Stimulated activated naive B cell treated with anti-CD40 and anti-IgM and Interleukin-4, amounts not matched to agents 10 μg/mL and 1 μg/mL and 100 μg/mL, for 72 hours (primary cell): ENCODE measurements at regions not wholly inside any gene's neighbourhood (a gene's known extent, or its start where the extent isn't known, plus 50 kb on each side); places are given as distances from the start of the nearest gene placed in this dataset.
"Not testable (repeated sequence)": the region's sequence is repeated elsewhere in the genome, so short reads cannot be mapped to it uniquely, and the experiment has no call there.

ENCODE experiments used
- ATAC-seq, 2 donors: fragments of 150-1000 bp; cut with Tn5 transposase; replicated peaks; 2 replicates each; pipeline ENCODE4 v1.10.0; 2021; ENCODE audit warnings: moderate library complexity in 1 of 2
- DNase-seq: peaks from one replicate; pipeline ENCODE4 v3.0.0; 2021
- H3K27ac Mint-ChIP-seq: one replicate; pipeline ENCODE4 v1.8.0; 2022; ENCODE audit warnings: mild to moderate bottlenecking, mixed read lengths
- H3K27me3 Mint-ChIP-seq, 2 donors: one replicate each; pipeline ENCODE4 v1.8.0; 2022; ENCODE audit warnings: mixed read lengths in 2 of 2
- H3K36me3 Mint-ChIP-seq, 2 donors: one replicate each; pipeline ENCODE4 v1.8.0; 2022; ENCODE audit warnings: mixed read lengths in 2 of 2, mild to moderate bottlenecking in 1 of 2
- H3K4me1 Mint-ChIP-seq, 2 donors: one replicate each; pipeline ENCODE4 v1.8.0; 2022; ENCODE audit warnings: mixed read lengths in 2 of 2, mild to moderate bottlenecking in 1 of 2
- H3K4me3 Mint-ChIP-seq, 2 donors: one replicate each; pipeline ENCODE4 v1.8.0; 2022; ENCODE audit warnings: mild to moderate bottlenecking in 2 of 2, mixed read lengths in 2 of 2, moderate library complexity in 1 of 2
- H3K9me3 Mint-ChIP-seq, 2 donors: one replicate each; pipeline ENCODE4 v1.8.0; 2022; ENCODE audit warnings: mixed read lengths in 2 of 2, mild to moderate bottlenecking in 1 of 2

DNA sequence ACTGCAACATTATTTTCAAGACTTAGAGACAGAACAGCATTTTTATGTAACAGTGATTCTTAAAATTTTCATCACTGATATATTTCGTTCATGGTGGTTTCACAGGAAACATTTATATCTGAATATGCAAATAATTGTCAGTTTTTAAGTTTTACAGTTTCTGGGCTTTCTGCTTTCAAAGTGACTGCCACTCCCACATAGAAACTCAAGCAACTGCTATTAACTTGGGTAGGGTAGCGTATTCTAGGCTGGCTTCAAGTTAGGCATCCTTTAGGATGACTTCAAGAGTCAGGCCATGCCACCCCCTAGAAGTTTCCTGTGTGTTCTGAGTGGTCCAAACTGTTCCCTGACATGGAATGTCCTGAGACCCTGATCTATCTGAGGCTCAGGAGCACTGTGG, 123.6 kb upstream of the TSPAN8 start:
- DNase-seq (no peak), ATAC-seq (no peak)
- Mint-ChIP-seq H3K27ac (no peak overlapping the region), H3K27me3 (no peaks in the 10 kb centered on the region), H3K4me3 (no peak overlapping the region), H3K4me1 (no peaks in the 10 kb centered on the region), H3K36me3 (no peaks in the 10 kb centered on the region), H3K9me3 (peaks cover 0 to 9% of the 10 kb centered on the region in 2 donors)

DNA sequence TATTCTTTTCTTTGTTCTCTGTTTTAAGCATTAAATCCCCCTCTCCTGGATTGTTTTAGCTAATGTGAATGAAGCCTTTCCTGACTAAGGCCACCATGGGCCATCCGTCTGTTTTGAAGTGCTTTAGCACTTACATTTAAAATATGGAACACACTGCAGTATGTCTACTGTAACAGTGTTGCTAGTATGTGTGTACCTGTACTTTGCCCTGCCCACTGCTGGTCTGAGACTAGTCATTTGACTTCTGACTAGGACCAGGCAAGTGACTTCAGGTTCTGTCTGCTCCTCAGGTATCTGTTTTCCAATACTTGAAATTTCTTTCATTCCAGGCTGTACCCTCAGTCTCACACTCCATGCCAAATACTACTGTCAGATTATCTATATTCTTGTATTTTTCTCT, 120.1 kb upstream of the TSPAN8 start:
- H3K9me3 Mint-ChIP-seq = peaks cover 0 to 2% of the 10 kb centered on the region in 2 donors
- H3K27ac Mint-ChIP-seq = no peak overlapping the region
- H3K4me1 Mint-ChIP-seq = no peaks in the 10 kb centered on the region
- H3K27me3 Mint-ChIP-seq = no peaks in the 10 kb centered on the region
- H3K36me3 Mint-ChIP-seq = no peaks in the 10 kb centered on the region
- ATAC-seq (no peak), DNase-seq (no peak)
- no peak overlapping the region for H3K4me3 Mint-ChIP-seq

DNA sequence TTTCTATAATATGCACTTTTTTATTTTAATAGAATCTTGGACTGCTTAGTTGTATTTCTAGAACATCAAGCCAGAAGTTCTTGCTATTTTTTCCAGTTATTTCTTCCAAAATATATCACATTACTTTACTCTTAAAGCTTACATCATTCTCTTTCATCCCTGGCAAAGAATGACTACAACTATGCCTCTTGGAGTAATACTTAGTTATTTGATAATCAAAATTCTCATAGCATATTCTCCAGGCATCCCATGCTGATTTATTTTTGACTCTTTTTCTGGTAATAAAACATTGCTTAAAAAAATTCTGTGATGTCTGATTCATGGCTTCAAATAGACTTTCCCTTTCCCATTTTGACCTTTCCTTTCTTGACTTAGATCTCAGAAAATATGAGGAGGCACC, 118.7 kb upstream of the TSPAN8 start:
- Mint-ChIP-seq H3K9me3 (no peaks in the 10 kb centered on the region), H3K4me1 (no peaks in the 10 kb centered on the region), H3K27ac (no peak overlapping the region), H3K36me3 (no peaks in the 10 kb centered on the region), H3K4me3 (no peak overlapping the region), H3K27me3 (no peaks in the 10 kb centered on the region)
- no peak for DNase-seq
- ATAC-seq = no peak

DNA sequence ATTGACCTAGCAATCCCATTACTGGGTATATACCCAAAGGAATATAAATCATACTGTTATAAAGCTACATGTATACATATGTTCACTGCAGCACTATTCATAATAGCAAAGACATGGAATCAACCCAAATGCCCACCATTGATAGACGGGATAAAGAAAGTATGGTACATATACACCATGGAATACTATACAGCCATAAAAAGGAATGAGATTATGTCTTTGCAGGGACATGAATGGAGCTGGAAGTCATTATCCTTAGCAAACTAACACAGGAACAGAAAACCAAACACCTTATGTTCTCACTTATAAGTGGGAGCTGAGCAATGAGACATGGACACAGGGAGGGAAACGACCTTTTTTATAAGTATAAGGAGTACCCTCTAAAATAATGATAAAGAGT, 113.0 kb upstream of the TSPAN8 start:
- not testable (repeated sequence) for ATAC-seq, DNase-seq, H3K36me3 Mint-ChIP-seq, H3K9me3 Mint-ChIP-seq, H3K27me3 Mint-ChIP-seq, H3K4me3 Mint-ChIP-seq, H3K4me1 Mint-ChIP-seq, H3K27ac Mint-ChIP-seq

DNA sequence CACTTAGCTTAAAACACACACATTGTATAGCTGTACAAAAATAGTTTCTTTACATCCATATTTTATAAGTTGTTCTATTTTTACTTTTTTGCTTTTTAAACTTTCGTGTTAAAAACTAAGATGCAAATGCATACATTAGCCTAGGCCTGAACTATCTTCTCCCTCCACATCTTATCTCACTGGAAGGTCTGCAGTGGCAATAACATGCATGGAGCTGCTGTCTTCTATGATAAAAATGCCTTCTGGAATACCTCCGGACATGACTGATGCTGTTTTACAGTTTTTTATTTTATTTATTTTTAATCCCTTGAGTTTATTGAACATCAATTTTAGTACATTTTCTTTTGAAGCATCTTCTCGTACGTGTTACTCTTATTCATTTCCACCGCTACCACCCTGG, 112.3 kb upstream of the TSPAN8 start:
- H3K4me1 Mint-ChIP-seq = no peaks in the 10 kb centered on the region
- H3K4me3 Mint-ChIP-seq = no peak overlapping the region
- H3K27ac Mint-ChIP-seq = no peak overlapping the region
- DNase-seq = no peak
- no peaks in the 10 kb centered on the region for H3K27me3 Mint-ChIP-seq
- no peaks in the 10 kb centered on the region for H3K36me3 Mint-ChIP-seq
- H3K9me3 Mint-ChIP-seq = peaks cover 1 to 4% of the 10 kb centered on the region in 2 donors
- no peak for ATAC-seq

DNA sequence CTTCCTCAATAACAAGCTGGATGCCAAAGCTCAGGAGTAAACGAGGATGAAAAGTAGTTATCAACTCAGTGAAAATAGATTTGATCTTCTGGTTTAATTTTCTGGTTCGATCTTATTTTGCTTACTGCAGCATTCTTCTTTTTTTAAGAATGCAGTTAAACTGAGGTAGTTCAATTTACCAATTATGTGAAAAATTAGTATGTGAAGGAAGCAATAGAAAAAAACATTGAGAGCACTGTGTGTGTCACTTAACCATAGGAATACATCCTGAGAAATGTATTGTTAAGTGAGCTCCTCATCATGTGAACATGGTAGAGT, 111.4 kb upstream of the TSPAN8 start:
- no peaks in the 10 kb centered on the region for H3K27me3 Mint-ChIP-seq
- no peak for DNase-seq
- no peak for ATAC-seq

DNA sequence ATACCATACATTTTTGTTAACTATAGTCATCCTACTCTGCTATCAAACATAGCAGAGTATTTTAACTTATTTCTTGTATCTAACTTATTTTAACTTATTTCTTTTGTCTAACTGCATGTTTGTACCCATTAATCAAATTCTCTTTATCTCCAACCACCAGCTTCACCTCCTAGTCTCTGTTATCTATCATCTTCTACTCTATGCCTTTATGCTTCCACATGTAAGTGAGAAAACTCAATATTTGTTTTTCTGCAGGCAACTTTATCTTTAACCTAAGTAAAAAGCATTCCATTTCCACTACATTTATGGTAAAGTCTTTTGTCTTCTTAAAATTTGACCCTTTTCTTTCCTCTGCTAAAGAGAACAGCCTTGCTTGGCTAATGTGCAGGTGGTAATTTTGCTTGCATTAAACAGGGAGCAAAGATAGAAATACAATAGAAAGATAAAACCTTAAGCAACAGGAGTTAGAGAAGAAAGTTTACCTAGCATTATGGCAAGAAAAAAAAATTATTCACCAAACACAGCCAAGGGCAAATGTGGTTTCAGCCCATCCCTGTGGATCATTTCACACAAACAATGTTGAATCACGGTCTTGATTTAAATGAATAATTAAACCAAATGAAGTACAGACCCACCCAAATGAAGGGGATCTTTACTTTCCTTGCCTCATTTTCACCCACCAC, 110.9 kb upstream of the TSPAN8 start:
- Mint-ChIP-seq H3K9me3 (peaks cover 1 to 4% of the 10 kb centered on the region in 2 donors), H3K36me3 (no peaks in the 10 kb centered on the region), H3K27ac (no peak overlapping the region), H3K4me1 (no peaks in the 10 kb centered on the region), H3K4me3 (no peak overlapping the region), H3K27me3 (no peaks in the 10 kb centered on the region)
- ATAC-seq = no peak
- DNase-seq = no peak

More for the DNA sequence above, 111.4 kb upstream of the TSPAN8 start:
- Mint-ChIP-seq H3K9me3 (peaks cover 1 to 4% of the 10 kb centered on the region in 2 donors), H3K36me3 (no peaks in the 10 kb centered on the region), H3K4me1 (no peaks in the 10 kb centered on the region), H3K4me3 (no peak overlapping the region), H3K27ac (no peak overlapping the region)

DNA sequence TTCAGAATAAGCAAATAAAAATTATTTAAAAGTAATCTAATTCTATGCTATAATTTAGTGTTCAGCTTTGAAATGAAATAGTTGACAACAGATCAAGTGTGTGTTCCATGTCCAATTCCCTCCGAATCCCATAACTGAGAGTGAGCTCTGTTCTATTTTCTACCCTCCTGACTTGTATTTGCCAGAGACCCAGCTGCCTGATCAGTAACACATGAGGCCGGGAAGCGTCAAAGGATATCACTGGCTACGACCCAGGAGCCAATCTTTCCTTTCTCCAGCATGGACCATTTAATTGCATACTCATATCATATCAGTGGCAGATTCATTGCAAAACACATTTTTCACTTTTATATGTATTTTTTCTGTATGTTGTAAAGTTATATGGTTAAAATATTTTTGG, 108.8 kb upstream of the TSPAN8 start:
- DNase-seq (no peak), ATAC-seq (no peak)
- no peaks in the 10 kb centered on the region for H3K27me3 Mint-ChIP-seq
- no peak overlapping the region for H3K4me3 Mint-ChIP-seq
- H3K4me1 Mint-ChIP-seq = no peaks in the 10 kb centered on the region
- no peak overlapping the region for H3K27ac Mint-ChIP-seq
- peaks cover 4% of the 10 kb centered on the region in 2 donors for H3K9me3 Mint-ChIP-seq
- H3K36me3 Mint-ChIP-seq = no peaks in the 10 kb centered on the region

DNA sequence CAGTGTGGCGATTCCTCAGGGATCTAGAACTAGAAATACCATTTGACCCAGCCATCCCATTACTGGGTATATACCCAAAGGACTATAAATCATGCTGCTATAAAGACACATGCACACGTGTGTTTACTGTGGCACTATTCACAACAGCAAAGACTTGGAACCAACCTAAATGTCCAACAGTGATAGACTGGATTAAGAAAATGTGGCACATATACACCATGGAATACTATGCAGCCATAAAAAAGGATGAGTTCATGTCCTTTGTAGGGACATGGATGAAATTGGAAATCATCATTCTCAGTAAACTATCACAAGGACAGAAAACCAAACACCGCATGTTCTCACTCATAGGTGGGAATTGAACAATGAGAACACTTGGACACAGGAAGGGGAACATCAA, 107.9 kb upstream of the TSPAN8 start:
- not testable (repeated sequence) for H3K9me3 Mint-ChIP-seq, H3K27me3 Mint-ChIP-seq, H3K36me3 Mint-ChIP-seq, ATAC-seq, DNase-seq, H3K4me3 Mint-ChIP-seq, H3K4me1 Mint-ChIP-seq, H3K27ac Mint-ChIP-seq

DNA sequence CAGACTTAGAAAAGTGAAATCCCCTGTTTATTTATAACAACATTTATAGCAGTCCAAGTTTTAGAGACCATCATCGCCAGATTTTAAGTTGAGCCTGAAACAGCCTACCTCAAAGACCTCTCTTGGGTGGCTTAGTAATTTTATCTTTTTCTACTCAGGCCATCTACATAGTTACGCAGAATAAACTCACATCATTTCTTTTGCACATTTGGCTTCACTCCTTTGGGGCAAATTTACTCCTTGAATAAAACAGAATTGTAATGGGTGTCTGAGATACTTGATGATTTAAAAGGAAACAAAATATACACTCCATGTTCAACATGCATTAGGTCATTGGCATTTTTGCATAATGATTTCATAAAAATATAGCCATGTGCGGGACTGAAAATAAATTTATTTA, 104.7 kb upstream of the TSPAN8 start:
- H3K36me3 Mint-ChIP-seq = no peaks in the 10 kb centered on the region

DNA sequence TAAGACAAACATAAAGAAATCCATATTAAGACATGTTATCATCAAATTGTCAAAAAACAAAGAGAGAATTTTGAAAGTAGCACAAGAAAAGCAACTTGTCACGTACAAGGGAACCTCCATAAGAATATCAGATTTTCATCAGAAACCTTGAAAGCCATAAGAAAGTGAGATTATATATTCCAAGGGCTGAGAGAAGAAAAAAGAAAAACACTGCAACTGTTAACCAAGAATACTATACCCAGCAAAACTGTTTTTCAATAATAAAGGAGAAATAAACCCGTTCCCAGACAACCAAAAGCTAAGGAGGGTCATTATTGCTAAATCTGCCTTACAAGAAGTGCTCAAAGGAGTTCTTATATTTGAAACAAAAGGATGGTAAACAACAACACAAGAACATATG, 94.7 kb upstream of the TSPAN8 start:
- H3K36me3 Mint-ChIP-seq = peaks cover 0 to 10% of the 10 kb centered on the region in 2 donors

More for the DNA sequence above, 104.7 kb upstream of the TSPAN8 start:
- Mint-ChIP-seq H3K4me3 (no peak overlapping the region), H3K27me3 (no peaks in the 10 kb centered on the region), H3K9me3 (peaks cover 0 to 3% of the 10 kb centered on the region in 2 donors), H3K4me1 (no peaks in the 10 kb centered on the region), H3K27ac (no peak overlapping the region)
- ATAC-seq (no peak), DNase-seq (no peak)

DNA sequence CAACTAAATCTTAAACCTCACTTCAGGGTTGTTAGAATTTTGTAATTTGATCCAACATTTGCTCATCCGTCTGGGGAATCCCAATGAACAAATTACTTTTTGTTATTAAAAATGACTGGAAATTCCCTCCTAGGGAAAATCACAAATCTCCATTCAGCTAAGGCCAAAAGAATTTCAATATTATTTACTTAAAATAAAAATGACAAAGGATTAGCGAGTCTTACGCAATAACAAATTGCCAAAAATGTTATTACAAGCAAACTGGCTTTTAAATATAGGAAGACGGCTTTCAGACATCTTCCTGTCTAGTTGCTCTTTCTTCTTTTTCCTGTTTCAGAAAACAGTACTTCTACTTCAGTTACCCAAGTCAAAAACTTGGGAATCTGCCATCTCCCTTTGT, 92.4 kb upstream of the TSPAN8 start:
- no peak overlapping the region for H3K27ac Mint-ChIP-seq
- DNase-seq (no peak), ATAC-seq (no peak)
- no peaks in the 10 kb centered on the region for H3K27me3 Mint-ChIP-seq
- H3K4me3 Mint-ChIP-seq = no peak overlapping the region
- peaks cover 0 to 10% of the 10 kb centered on the region in 2 donors for H3K36me3 Mint-ChIP-seq
- no peaks in the 10 kb centered on the region for H3K4me1 Mint-ChIP-seq
- peaks cover 20 to 23% of the 10 kb centered on the region in 2 donors for H3K9me3 Mint-ChIP-seq

More for the DNA sequence above, 94.7 kb upstream of the TSPAN8 start:
- ATAC-seq = no peak
- no peaks in the 10 kb centered on the region for H3K27me3 Mint-ChIP-seq
- no peaks in the 10 kb centered on the region for H3K4me1 Mint-ChIP-seq
- peaks cover 20 to 25% of the 10 kb centered on the region in 2 donors for H3K9me3 Mint-ChIP-seq
- H3K4me3 Mint-ChIP-seq = no peak overlapping the region
- DNase-seq = no peak
- no peak overlapping the region for H3K27ac Mint-ChIP-seq

DNA sequence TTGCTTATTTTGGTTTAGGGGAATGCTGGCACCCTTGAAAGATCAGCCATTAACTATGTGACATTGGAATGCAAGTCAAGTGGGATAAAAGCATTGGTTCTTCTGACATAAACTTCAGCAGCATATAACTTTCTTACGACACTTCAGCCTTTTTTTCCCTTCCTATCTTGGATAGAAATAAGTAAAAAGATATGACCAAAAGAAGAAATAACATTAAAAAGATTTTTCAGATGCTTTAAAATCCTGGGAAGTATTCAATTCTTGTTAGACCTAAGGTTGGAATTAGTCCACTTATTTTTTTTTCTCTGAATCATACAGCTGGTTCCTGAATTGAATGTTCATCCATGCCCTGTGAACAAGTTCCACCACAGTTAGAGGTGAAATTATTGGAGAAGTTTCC, 85.6 kb upstream of the TSPAN8 start:
- ATAC-seq = no peak
- no peak overlapping the region for H3K4me3 Mint-ChIP-seq
- no peaks in the 10 kb centered on the region for H3K9me3 Mint-ChIP-seq
- no peak for DNase-seq
- H3K27me3 Mint-ChIP-seq = no peaks in the 10 kb centered on the region
- H3K4me1 Mint-ChIP-seq = no peaks in the 10 kb centered on the region
- no peaks in the 10 kb centered on the region for H3K36me3 Mint-ChIP-seq
- no peak overlapping the region for H3K27ac Mint-ChIP-seq

DNA sequence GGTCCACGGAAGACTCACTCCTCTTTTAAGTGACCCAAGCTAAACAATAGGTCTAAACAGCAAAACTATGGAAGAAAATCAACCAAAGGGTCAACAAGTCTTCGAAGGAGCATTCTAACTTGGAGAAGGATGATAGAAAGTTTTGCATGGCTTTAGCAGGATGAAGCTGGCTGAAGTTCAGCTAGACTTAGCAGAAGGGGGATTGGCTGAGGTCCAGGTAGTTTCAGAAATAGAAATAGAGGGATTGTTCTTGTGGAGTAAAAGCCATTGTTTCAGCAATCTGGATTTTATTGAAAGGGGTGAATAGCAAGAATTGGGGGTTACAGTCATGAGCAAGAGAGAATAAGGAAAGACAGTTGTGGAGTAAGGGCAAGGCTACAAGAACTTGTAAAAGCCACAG, 84.7 kb upstream of the TSPAN8 start:
- H3K4me1 Mint-ChIP-seq = no peaks in the 10 kb centered on the region
- DNase-seq (no peak), ATAC-seq (no peak)
- H3K36me3 Mint-ChIP-seq = no peaks in the 10 kb centered on the region
- H3K27ac Mint-ChIP-seq = no peak overlapping the region
- H3K9me3 Mint-ChIP-seq = no peaks in the 10 kb centered on the region
- H3K27me3 Mint-ChIP-seq = no peaks in the 10 kb centered on the region
- no peak overlapping the region for H3K4me3 Mint-ChIP-seq

DNA sequence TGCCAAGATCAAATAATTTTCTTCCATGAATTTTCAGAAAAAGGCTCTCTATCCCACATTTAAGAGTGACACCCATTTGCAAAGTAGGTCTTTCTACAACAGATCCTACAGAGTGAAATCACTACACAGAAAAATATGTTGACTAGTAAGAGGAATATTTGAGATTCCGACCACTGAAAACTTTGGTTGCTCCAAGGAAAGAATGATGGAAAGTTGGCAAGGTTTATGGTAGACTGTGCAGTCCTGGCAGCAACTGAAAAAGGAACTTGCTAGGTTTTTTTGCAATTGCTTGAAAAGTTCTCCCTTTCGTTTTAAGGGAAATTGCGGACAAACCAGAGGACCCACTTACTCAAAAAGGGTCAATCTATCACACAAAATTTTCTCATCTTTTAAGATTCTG, 83.1 kb upstream of the TSPAN8 start:
- no peaks in the 10 kb centered on the region for H3K4me1 Mint-ChIP-seq
- H3K27me3 Mint-ChIP-seq = no peaks in the 10 kb centered on the region
- no peak overlapping the region for H3K27ac Mint-ChIP-seq
- no peaks in the 10 kb centered on the region for H3K9me3 Mint-ChIP-seq
- no peaks in the 10 kb centered on the region for H3K36me3 Mint-ChIP-seq
- H3K4me3 Mint-ChIP-seq = no peak overlapping the region
- no peak for ATAC-seq
- no peak for DNase-seq

DNA sequence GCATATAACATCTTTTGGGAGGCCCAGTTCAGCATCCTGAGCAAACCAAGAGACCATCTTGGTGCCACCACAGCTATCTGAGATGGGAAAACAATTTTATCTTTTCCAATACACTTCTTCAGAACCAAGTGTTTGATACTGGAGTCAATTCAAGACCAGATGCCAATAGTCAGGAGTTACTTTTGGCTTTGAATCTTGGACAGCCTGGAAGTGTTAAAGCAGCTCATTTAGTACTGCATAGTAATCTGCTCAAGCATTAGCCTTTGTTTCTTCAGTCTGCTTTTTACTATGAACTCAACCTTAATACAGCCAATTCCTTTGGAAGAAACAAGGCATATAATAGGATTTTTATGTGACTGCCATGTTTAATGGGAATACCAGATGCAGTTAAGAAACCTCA, 81.9 kb upstream of the TSPAN8 start:
- Mint-ChIP-seq H3K36me3 (no peaks in the 10 kb centered on the region), H3K4me1 (no peaks in the 10 kb centered on the region), H3K27ac (no peak overlapping the region), H3K4me3 (no peak overlapping the region), H3K27me3 (no peaks in the 10 kb centered on the region), H3K9me3 (no peaks in the 10 kb centered on the region)
- ATAC-seq = no peak
- DNase-seq = no peak
